SK-N-MC (cell line): ENCODE measurements at regions not wholly inside any gene's neighbourhood (a gene's known extent, or its start where the extent isn't known, plus 50 kb on each side); places are given as distances from the start of the nearest gene placed in this dataset.

Experiments used
- EZH2 ChIP-seq: fragments of 200-600 bp; sonication (generic); IDR thresholded peaks from one replicate; pipeline ENCODE4 v1.6.1; 2017; ENCODE audit warnings: antibody characterized with exemption
- FOXP2 ChIP-seq: optimal IDR thresholded peaks from 2 replicates; pipeline ENCODE3; 2011; ENCODE audit warnings: mild to moderate bottlenecking, moderate library complexity; ENCODE audit not compliant: insufficient read depth; ENCODE audit errors: extremely low read length, control extremely low read depth
- POLR2AphosphoS5 ChIP-seq: IDR thresholded peaks from 2 replicates; pipeline ENCODE4 v1.6.1; 2012; ENCODE audit warnings: mild to moderate bottlenecking, low read depth, low read length, borderline replicate concordance

DNA sequence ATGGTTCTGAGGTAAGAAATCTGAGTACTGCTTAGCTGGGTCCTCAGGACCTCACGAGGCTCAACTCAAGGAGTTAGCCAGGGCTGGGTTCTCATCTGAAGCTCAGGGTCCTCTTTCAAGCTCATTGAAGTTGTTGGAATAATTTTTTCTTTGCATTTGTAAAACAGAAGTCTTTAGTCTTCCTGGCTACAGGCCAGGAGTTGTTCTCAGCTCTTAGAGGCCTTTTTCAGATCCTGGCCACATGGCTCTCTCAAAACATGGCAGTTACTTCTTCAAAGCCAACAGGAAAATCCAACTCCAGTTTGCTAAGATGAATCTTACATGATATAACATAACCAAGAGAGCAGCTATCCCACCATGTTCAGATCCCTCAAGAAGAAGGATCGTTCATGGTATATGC, 92.3 kb upstream of the CHODL start:
- TF ChIP-seq EZH2 (no peak), POLR2AphosphoS5 (no peak), FOXP2 (no peak)
